GM12874 (cell line): ENCODE measurements at regions not wholly inside any gene's neighbourhood (a gene's known extent, or its start where the extent isn't known, plus 50 kb on each side); places are given as distances from the start of the nearest gene placed in this dataset.

Experiments
- TF ChIP-seq, protein P1 (sequence below): IDR thresholded peaks from 2 replicates; pipeline ENCODE4 v1.5.1; 2011; ENCODE audit warnings: low read depth, mild to moderate bottlenecking, control low read depth, low read length, moderate library complexity; ENCODE audit not compliant: insufficient read depth

- TF ChIP-seq, protein P1, sequence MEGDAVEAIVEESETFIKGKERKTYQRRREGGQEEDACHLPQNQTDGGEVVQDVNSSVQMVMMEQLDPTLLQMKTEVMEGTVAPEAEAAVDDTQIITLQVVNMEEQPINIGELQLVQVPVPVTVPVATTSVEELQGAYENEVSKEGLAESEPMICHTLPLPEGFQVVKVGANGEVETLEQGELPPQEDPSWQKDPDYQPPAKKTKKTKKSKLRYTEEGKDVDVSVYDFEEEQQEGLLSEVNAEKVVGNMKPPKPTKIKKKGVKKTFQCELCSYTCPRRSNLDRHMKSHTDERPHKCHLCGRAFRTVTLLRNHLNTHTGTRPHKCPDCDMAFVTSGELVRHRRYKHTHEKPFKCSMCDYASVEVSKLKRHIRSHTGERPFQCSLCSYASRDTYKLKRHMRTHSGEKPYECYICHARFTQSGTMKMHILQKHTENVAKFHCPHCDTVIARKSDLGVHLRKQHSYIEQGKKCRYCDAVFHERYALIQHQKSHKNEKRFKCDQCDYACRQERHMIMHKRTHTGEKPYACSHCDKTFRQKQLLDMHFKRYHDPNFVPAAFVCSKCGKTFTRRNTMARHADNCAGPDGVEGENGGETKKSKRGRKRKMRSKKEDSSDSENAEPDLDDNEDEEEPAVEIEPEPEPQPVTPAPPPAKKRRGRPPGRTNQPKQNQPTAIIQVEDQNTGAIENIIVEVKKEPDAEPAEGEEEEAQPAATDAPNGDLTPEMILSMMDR, result no peak
These were observed 60.5 kb upstream of the UGT8 start for GRCh38 chr4:114538012-114538617.

GRCh38 chr4:114539985-114540384 is 58.6 kb upstream of the UGT8 start:
- TF ChIP-seq, protein P1, result no peak

DNA sequence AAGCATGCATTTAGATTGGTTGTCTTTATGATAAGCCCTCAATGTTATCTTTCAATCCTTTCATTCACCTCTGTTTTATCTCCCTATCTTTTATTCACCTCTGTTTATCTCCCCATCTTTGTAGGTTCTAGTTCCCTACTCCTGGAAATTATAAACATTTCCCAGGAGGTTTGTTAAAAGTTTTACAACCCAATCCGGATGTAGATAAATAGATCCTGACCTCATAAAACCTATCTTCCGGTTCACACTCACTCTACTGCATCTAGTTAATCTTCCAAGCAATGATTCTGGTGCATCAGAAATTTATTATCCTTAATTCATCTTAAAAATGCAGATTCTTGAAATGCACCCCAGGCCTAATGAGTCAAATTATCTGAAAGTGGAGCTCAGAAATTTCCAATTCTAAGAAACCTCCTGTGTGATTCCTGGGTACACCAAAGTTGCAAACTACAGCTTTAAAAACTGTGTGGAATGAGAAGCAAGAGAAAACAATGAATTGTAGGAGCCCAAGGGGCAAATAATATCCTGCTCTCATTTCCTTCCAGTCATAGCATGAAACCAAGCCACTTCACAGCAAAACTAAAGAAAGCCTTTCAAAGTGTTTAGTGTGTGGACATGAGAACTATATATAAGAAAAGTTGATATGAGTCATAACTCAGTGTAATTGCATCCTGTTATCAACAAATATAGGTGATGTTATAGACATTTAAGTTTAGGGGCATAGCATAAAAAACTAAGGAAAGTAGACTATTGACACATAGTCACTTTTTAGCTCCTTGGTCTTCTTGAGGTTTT is 51.1 kb upstream of the UGT8 start:
- TF ChIP-seq, protein P1, result no peak
